Erythroblast (primary cell): ENCODE measurements at regions not wholly inside any gene's neighbourhood (a gene's known extent, or its start where the extent isn't known, plus 50 kb on each side); places are given as distances from the start of the nearest gene placed in this dataset.

Experiments
- GATA1 ChIP-seq: IDR thresholded peaks from 2 replicates; pipeline ENCODE4 v1.6.1; 2011; ENCODE audit warnings: low read depth, mild to moderate bottlenecking, control low read depth, low read length, moderate library complexity
- POLR2A ChIP-seq: IDR thresholded peaks from 2 replicates; pipeline ENCODE4 v1.6.1; 2011; ENCODE audit warnings: mild to moderate bottlenecking, low read length

DNA sequence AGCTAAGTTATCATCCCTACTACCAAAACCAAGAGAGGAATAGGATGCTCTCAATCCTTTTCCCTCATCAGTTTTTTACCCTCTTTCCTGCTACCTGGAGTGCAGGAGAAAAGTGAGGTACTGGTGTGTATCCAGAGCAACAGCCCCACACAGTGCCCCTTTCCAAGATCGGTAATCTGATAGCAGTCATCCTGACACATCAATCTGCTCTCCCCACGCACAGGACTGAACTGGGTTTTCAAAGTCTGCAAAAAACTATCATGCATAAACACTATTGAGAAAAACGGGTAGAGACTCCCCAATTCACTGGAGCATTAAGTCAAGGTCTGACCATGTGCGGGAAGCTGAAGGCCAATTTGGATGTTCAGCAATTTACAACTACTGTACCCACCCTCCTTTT, 284.8 kb downstream of the RBM26 start:
- TF ChIP-seq POLR2A (no peak), GATA1 (no peak)
